Osteoblast (primary cell): ENCODE measurements at regions not wholly inside any gene's neighbourhood (a gene's known extent, or its start where the extent isn't known, plus 50 kb on each side); places are given as distances from the start of the nearest gene placed in this dataset.
A peak's percentile ranks its signal among the peaks of the same experiment; 100 is the strongest.
"Not testable (repeated sequence)": the region's sequence is repeated elsewhere in the genome, so short reads cannot be mapped to it uniquely, and the experiment has no call there.

Experiments used
- DNase-seq: peaks from one replicate; pipeline ENCODE4 v3.0.0; 2011; ENCODE audit warnings: low spot score, mixed read lengths; ENCODE audit not compliant: insufficient read length; ENCODE audit errors: missing footprints
- H2AFZ ChIP-seq: 2 replicates; pipeline ENCODE4 v1.6.0; 2011; ENCODE audit warnings: mild to moderate bottlenecking, low read length
- H3K27ac ChIP-seq: 2 replicates; pipeline ENCODE4 v1.5.1; 2011; ENCODE audit warnings: mild to moderate bottlenecking, low read depth, low read length, moderate library complexity
- H3K27me3 ChIP-seq: 2 replicates; pipeline ENCODE4 v1.6.0; 2012; ENCODE audit warnings: mild to moderate bottlenecking, control low read depth, inconsistent platforms, low read length, moderate library complexity; ENCODE audit not compliant: insufficient read depth
- H3K36me3 ChIP-seq: 2 replicates; pipeline ENCODE4 v1.5.1; 2011; ENCODE audit warnings: mild to moderate bottlenecking, low read length, control low read depth, moderate library complexity; ENCODE audit not compliant: insufficient read depth
- H3K4me1 ChIP-seq: 2 replicates; pipeline ENCODE4 v1.5.1; 2011; ENCODE audit warnings: mild to moderate bottlenecking, low read length, control low read depth, moderate library complexity; ENCODE audit not compliant: insufficient read depth
- H3K4me2 ChIP-seq: 2 replicates; pipeline ENCODE4 v1.6.0; 2011; ENCODE audit warnings: mild to moderate bottlenecking, low read length; ENCODE audit not compliant: insufficient read depth
- H3K4me3 ChIP-seq: fragments of 200-600 bp; sonication (generic); 3 replicates; pipeline ENCODE4 v1.5.1; 2012; ENCODE audit warnings: mild to moderate bottlenecking, low read length, inconsistent platforms; ENCODE audit not compliant: insufficient read depth
- H3K79me2 ChIP-seq: 2 replicates; pipeline ENCODE4 v1.6.0; 2012; ENCODE audit warnings: mild to moderate bottlenecking, low read length, control low read depth, inconsistent platforms; ENCODE audit not compliant: insufficient read depth
- H3K9me3 ChIP-seq: 2 replicates; pipeline ENCODE4 v1.5.1; 2011; ENCODE audit warnings: low read depth, low read length, control low read depth
- H4K20me1 ChIP-seq: 2 replicates; pipeline ENCODE4 v1.6.0; 2012; ENCODE audit warnings: mild to moderate bottlenecking, low read length, control low read depth; ENCODE audit not compliant: insufficient read depth
- TF ChIP-seq, protein P1 (sequence below): IDR thresholded peaks from 2 replicates; pipeline ENCODE4 v1.5.1; 2011; ENCODE audit warnings: mild to moderate bottlenecking, low read depth, low read length, moderate library complexity; ENCODE audit errors: extremely low read depth

DNA sequence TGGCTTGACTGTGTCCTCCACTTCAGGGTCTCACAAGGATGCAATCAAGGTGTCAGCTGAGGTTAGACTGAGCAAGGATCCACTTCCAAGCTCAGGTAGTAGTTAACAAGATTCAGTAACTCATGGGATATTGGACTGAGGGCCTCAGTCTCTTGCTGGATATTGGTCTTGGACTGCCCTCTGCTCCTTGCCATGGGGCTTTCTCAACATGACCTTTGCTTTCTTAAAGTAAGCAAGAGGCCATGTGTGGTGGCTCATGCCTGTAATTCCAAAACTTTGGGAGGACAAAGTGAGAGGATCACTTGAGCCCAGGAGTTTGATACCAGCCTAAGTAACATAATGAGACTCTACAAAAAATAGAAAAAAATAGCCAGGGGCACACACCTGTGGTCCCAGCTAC lies 231.3 kb upstream of the AMIGO2 start:
- Histone ChIP-seq H3K79me2 (no peaks in the 10 kb centered on the region), H3K9me3 (no peaks in the 10 kb centered on the region), H3K36me3 (no peaks in the 10 kb centered on the region), H3K4me2 (no peak overlapping the region), H4K20me1 (no peaks in the 10 kb centered on the region), H3K27ac (no peak overlapping the region), H3K4me1 (peaks cover 5% of the 10 kb centered on the region), H3K4me3 (no peak overlapping the region), H2AFZ (no peak overlapping the region), H3K27me3 (no peaks in the 10 kb centered on the region)
- DNase-seq: no peak
- TF ChIP-seq, protein P1, sequence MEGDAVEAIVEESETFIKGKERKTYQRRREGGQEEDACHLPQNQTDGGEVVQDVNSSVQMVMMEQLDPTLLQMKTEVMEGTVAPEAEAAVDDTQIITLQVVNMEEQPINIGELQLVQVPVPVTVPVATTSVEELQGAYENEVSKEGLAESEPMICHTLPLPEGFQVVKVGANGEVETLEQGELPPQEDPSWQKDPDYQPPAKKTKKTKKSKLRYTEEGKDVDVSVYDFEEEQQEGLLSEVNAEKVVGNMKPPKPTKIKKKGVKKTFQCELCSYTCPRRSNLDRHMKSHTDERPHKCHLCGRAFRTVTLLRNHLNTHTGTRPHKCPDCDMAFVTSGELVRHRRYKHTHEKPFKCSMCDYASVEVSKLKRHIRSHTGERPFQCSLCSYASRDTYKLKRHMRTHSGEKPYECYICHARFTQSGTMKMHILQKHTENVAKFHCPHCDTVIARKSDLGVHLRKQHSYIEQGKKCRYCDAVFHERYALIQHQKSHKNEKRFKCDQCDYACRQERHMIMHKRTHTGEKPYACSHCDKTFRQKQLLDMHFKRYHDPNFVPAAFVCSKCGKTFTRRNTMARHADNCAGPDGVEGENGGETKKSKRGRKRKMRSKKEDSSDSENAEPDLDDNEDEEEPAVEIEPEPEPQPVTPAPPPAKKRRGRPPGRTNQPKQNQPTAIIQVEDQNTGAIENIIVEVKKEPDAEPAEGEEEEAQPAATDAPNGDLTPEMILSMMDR: no peak

DNA sequence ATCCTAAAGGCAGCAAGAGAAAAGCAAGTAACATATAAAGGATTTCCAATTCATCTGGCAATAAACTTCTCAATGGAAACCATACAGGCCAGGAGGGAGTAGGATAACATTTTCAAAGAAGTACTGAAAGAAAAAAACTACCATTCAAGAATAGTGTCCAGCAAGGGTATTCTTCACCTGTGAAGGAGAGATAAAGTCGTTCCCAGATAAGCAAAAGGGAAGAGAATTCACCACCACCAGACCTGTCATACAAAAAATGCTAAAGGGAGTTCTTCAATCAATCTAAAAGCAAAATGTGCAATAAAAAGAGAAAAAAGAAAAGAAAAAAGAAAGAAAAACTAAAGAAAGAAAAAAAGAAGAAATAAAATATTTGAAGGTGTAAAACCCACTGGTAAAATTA lies 228.9 kb upstream of the AMIGO2 start:
- H3K9me3 ChIP-seq: no peaks in the 10 kb centered on the region
- no peaks in the 10 kb centered on the region for H3K27me3 ChIP-seq
- H4K20me1 ChIP-seq: no peaks in the 10 kb centered on the region
- no peak for DNase-seq
- no peak overlapping the region for H3K4me3 ChIP-seq
- no peak overlapping the region for H3K27ac ChIP-seq
- no peaks in the 10 kb centered on the region for H3K79me2 ChIP-seq
- TF ChIP-seq, protein P1: no peak
- peaks cover 6% of the 10 kb centered on the region for H3K4me1 ChIP-seq
- H2AFZ ChIP-seq: no peak overlapping the region
- H3K4me2 ChIP-seq: no peak overlapping the region
- H3K36me3 ChIP-seq: no peaks in the 10 kb centered on the region

DNA sequence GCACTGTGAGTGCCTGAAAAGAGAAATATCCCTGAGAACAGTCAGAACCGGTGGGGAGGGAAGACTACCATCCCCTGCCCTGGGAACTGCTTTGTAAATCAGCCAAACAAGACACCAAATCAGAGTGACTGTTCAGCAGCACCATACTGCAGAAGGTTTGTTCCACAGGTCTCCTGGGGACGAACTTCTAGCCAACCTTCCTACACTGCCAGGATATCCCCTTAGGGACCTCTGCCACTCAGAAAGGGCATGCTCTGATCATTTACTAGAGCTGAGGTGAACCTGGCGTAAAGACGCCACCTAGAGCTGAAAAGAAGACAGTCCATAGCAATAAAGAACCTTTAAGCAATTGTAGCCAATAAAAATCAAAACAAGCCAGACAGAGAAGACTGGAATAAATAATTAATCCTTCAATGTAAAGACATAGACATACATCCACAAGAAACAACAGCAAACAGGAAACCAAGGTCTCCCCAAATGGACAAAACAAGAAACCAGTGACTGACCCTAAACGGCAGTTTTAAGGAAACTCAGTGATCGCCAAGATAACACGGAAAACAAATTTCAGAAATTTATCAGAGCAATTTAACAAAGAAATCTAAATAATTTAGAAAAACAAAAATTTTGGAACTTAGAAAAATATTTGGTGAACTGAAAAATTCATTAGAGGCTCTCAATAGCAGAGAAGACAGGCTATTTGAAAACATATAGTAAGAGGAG lies 228.1 kb upstream of the AMIGO2 start:
- TF ChIP-seq, protein P1: peak; percentile 79
- H3K27me3 ChIP-seq: no peaks in the 10 kb centered on the region
- no peak overlapping the region for H3K4me3 ChIP-seq
- H3K9me3 ChIP-seq: no peaks in the 10 kb centered on the region
- peak overlapping the region; percentile 55 for H3K4me2 ChIP-seq
- H3K79me2 ChIP-seq: no peaks in the 10 kb centered on the region
- peak; percentile 50 for DNase-seq
- H3K4me1 ChIP-seq: peaks cover 15% of the 10 kb centered on the region
- no peaks in the 10 kb centered on the region for H4K20me1 ChIP-seq
- H3K36me3 ChIP-seq: no peaks in the 10 kb centered on the region
- H2AFZ ChIP-seq: peak overlapping the region; percentile 43
- no peak overlapping the region for H3K27ac ChIP-seq

DNA sequence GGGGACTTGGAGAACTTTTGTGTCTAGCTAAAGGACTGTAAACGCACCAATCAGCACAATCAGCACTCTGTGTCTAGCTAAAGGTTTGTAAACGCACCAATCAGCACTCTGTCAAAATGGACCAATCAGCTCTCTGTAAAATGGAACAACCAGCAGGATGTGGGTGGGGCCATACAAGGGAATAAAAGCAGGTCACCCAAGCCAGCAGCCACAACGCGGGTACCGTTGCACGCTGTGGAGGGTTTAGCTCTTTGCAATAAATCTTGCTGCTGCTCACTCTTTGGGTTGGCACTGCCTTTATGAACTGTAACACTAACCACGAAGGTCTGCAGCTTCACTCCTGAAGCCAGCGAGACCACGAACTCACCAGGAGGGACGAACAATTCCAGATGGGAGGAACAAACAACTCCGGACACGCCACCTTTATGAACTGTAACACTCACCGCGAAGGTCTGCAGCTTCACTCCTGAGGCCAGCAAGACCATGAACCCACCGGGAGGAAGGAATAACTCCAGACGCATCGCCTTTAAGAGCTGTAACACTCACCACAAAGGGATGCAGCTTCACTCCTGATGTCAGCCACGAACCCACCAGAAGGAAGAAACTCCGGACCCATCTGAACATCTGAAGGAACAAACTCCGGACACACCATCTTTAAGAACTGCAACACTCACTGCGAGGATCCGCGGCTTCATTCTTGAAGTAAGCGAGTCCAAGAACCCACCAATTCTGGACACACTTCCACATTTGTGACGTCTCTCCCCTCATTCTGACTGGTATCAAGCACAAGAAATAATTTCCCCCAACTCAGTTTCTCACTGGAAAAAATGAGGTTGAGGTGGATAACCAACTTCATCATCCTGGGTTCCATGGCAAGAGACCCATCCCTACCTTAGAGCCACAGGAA lies 227.3 kb upstream of the AMIGO2 start:
- H4K20me1 ChIP-seq, H3K4me2 ChIP-seq, H3K4me3 ChIP-seq, H3K79me2 ChIP-seq, H3K27ac ChIP-seq, DNase-seq, H3K9me3 ChIP-seq, H3K36me3 ChIP-seq, H3K27me3 ChIP-seq, H2AFZ ChIP-seq: not testable (repeated sequence)
- H3K4me1 ChIP-seq: peaks cover 22% of the 10 kb centered on the region
